GM06990 (cell line): ENCODE measurements at regions not wholly inside any gene's neighbourhood (a gene's known extent, or its start where the extent isn't known, plus 50 kb on each side); places are given as distances from the start of the nearest gene placed in this dataset.

Source experiments
- DNase-seq: peaks from one replicate; pipeline ENCODE4 v3.0.0-alpha.2; 2011; ENCODE audit not compliant: insufficient read length; ENCODE audit errors: extremely low read depth
- H3K27me3 ChIP-seq: replicated peaks from 2 replicates; pipeline ENCODE4 v1.6.0; 2011; ENCODE audit warnings: low read length; ENCODE audit not compliant: control insufficient read depth, insufficient read depth
- H3K36me3 ChIP-seq: 2 replicates; pipeline ENCODE4 v1.5.1; 2011; ENCODE audit warnings: low read length; ENCODE audit not compliant: control insufficient read depth, insufficient read depth
- H3K4me3 ChIP-seq: replicated peaks from 2 replicates; pipeline ENCODE4 v1.5.1; 2011; ENCODE audit warnings: low read depth, mild to moderate bottlenecking, control low read depth, low read length
- TF ChIP-seq, protein P1 (sequence below): IDR thresholded peaks from 2 replicates; pipeline ENCODE4 v1.5.1; 2011; ENCODE audit warnings: low read length, control low read depth, mild to moderate bottlenecking, inconsistent platforms; ENCODE audit not compliant: insufficient read depth, poor library complexity, severe bottlenecking

DNA sequence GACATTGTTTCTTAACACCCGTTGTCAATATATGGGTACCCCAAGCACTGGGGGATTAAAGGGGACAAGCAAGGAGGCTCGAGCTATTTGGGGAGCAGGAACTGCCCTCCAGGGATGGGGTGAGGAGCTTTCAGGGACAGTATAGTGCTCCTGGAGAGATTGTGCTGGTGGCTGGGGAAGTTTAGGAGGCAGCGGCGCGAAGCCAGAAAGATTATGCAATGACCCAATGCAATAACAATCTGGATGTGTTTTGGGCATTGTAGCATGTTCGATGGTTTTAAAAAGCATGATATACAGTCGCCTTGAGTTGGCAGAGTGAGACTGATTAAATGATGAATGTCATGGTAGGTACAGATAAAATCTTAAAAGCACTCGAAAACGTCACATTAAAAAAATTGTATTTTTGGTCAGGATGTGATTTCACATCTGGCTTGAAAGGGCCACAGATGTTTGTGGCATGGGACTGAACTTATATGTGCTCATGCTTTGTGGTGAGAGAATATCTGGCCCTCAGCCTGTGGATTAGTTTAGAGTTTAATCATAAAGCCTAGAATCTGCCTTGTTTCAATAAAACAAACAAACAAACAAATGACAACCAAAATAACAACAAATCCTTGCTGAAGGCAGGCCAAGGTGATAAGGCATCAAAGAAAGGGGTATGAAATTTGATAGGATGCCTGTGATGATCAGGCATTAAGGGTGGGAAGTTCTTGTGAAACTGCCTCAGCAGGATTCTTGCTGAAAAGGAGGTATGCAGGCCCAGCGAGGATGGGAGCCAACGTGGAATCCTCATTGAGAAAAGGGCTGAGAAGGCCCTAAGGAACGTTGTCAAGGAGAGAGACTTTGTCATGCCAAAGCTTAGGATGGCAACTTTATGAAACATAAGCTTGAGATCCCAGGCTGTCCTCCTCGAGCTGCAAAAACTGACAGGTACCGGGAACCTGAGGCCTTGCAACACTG, 417.1 kb upstream of the KLF6 start:
- H3K4me3 ChIP-seq, result no peak overlapping the region
- H3K36me3 ChIP-seq, result no peaks in the 10 kb centered on the region
- TF ChIP-seq, protein P1, sequence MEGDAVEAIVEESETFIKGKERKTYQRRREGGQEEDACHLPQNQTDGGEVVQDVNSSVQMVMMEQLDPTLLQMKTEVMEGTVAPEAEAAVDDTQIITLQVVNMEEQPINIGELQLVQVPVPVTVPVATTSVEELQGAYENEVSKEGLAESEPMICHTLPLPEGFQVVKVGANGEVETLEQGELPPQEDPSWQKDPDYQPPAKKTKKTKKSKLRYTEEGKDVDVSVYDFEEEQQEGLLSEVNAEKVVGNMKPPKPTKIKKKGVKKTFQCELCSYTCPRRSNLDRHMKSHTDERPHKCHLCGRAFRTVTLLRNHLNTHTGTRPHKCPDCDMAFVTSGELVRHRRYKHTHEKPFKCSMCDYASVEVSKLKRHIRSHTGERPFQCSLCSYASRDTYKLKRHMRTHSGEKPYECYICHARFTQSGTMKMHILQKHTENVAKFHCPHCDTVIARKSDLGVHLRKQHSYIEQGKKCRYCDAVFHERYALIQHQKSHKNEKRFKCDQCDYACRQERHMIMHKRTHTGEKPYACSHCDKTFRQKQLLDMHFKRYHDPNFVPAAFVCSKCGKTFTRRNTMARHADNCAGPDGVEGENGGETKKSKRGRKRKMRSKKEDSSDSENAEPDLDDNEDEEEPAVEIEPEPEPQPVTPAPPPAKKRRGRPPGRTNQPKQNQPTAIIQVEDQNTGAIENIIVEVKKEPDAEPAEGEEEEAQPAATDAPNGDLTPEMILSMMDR, result no peak
- no peaks in the 10 kb centered on the region; the same call in 1 of the 2 replicates for H3K27me3 ChIP-seq
- DNase-seq, result no peak

GRCh38 chr10:4199196-4199595, 414.2 kb upstream of the KLF6 start:
- DNase-seq, result no peak
- no peak overlapping the region for H3K4me3 ChIP-seq
- H3K27me3 ChIP-seq, result no peaks in the 10 kb centered on the region; the same call in 1 of the 2 replicates
- TF ChIP-seq, protein P1, result no peak
- H3K36me3 ChIP-seq, result no peaks in the 10 kb centered on the region

GRCh38 chr10:4198216-4198615, 413.2 kb upstream of the KLF6 start:
- Histone ChIP-seq H3K36me3 (no peaks in the 10 kb centered on the region), H3K27me3 (no peaks in the 10 kb centered on the region; the same call in 1 of the 2 replicates), H3K4me3 (no peak overlapping the region)
- no peak for DNase-seq
- TF ChIP-seq, protein P1, result no peak

GRCh38 chr10:4197676-4198075, 412.7 kb upstream of the KLF6 start:
- no peak for DNase-seq
- Histone ChIP-seq H3K4me3 (no peak overlapping the region), H3K27me3 (no peaks in the 10 kb centered on the region; the same call in 1 of the 2 replicates), H3K36me3 (no peaks in the 10 kb centered on the region)
- TF ChIP-seq, protein P1, result no peak

GRCh38 chr10:4196771-4197390, 411.9 kb upstream of the KLF6 start:
- TF ChIP-seq, protein P1, result no peak
- DNase-seq, result no peak
- Histone ChIP-seq H3K27me3 (no peaks in the 10 kb centered on the region), H3K4me3 (no peak overlapping the region), H3K36me3 (no peaks in the 10 kb centered on the region)
